ENCODE measurements at regions not wholly inside any gene's neighbourhood (a gene's known extent, or its start where the extent isn't known, plus 50 kb on each side); places are given as distances from the start of the nearest gene placed in this dataset.

- Histone ChIP-seq H3K36me3 (ENCODE audit: control insufficient read depth, insufficient read depth, low read length) (no peaks in the 10 kb centered on the region), H3K4me3 (ENCODE audit: low read depth, low read length) (no peak overlapping the region), H3K27me3 (ENCODE audit: control insufficient read depth, insufficient read depth, low read length) (no peaks in the 10 kb centered on the region)
- no peak for FAIRE-seq
- no peak for DNase-seq (ENCODE audit: low read depth)
- no peak for TF ChIP-seq CTCF (IDR thresholded peaks at IDR 0.05; ENCODE audit: insufficient read depth, low read length, severe bottlenecking)
Observed at GRCh38 chr1:38402230-38402815, 355.7 kb upstream of the POU3F1 start.

- DNase-seq (ENCODE audit: low read depth): no peak
- FAIRE-seq: no peak
- TF ChIP-seq CTCF (IDR thresholded peaks at IDR 0.05; ENCODE audit: insufficient read depth, low read length, severe bottlenecking): no peak
- Histone ChIP-seq H3K36me3 (ENCODE audit: control insufficient read depth, insufficient read depth, low read length) (no peaks in the 10 kb centered on the region), H3K4me3 (ENCODE audit: low read depth, low read length) (no peak overlapping the region), H3K27me3 (ENCODE audit: control insufficient read depth, insufficient read depth, low read length) (no peaks in the 10 kb centered on the region)
Observed at GRCh38 chr1:38396606-38397005, 350.0 kb upstream of the POU3F1 start.

- no peak for FAIRE-seq
- H3K36me3 ChIP-seq (ENCODE audit: control insufficient read depth, insufficient read depth, low read length): no peaks in the 10 kb centered on the region
- no peak overlapping the region for H3K4me3 ChIP-seq (ENCODE audit: low read depth, low read length)
- no peak for DNase-seq (ENCODE audit: low read depth)
- no peak for TF ChIP-seq CTCF (IDR thresholded peaks at IDR 0.05; ENCODE audit: insufficient read depth, low read length, severe bottlenecking)
- no peaks in the 10 kb centered on the region for H3K27me3 ChIP-seq (ENCODE audit: control insufficient read depth, insufficient read depth, low read length)
Observed at GRCh38 chr1:38394303-38394702, 347.7 kb upstream of the POU3F1 start.

GRCh38 chr1:38392861-38393260 lies 346.3 kb upstream of the POU3F1 start:
- Histone ChIP-seq H3K4me3 (ENCODE audit: low read depth, low read length) (no peak overlapping the region), H3K36me3 (ENCODE audit: control insufficient read depth, insufficient read depth, low read length) (no peaks in the 10 kb centered on the region), H3K27me3 (ENCODE audit: control insufficient read depth, insufficient read depth, low read length) (no peaks in the 10 kb centered on the region)
- TF ChIP-seq CTCF (IDR thresholded peaks at IDR 0.05; ENCODE audit: insufficient read depth, low read length, severe bottlenecking): no peak
- FAIRE-seq (no peak), DNase-seq (ENCODE audit: low read depth) (no peak)

- Histone ChIP-seq H3K27me3 (ENCODE audit: control insufficient read depth, insufficient read depth, low read length) (no peaks in the 10 kb centered on the region), H3K4me3 (ENCODE audit: low read depth, low read length) (no peak overlapping the region), H3K36me3 (ENCODE audit: control insufficient read depth, insufficient read depth, low read length) (no peaks in the 10 kb centered on the region)
- no peak for TF ChIP-seq CTCF (IDR thresholded peaks at IDR 0.05; ENCODE audit: insufficient read depth, low read length, severe bottlenecking)
- DNase-seq (ENCODE audit: low read depth) (no peak), FAIRE-seq (no peak)
Observed at GRCh38 chr1:38381256-38381655, 334.7 kb upstream of the POU3F1 start.

GRCh38 chr1:38376577-38376976 lies 330.0 kb upstream of the POU3F1 start:
- Histone ChIP-seq H3K36me3 (ENCODE audit: control insufficient read depth, insufficient read depth, low read length) (no peaks in the 10 kb centered on the region), H3K4me3 (ENCODE audit: low read depth, low read length) (no peak overlapping the region), H3K27me3 (ENCODE audit: control insufficient read depth, insufficient read depth, low read length) (no peaks in the 10 kb centered on the region)
- TF ChIP-seq CTCF (IDR thresholded peaks at IDR 0.05; ENCODE audit: insufficient read depth, low read length, severe bottlenecking): no peak
- DNase-seq (ENCODE audit: low read depth): no peak
- FAIRE-seq: no peak
